K562 (cell line): ENCODE measurements at regions not wholly inside any gene's neighbourhood (a gene's known extent, or its start where the extent isn't known, plus 50 kb on each side); places are given as distances from the start of the nearest gene placed in this dataset.

Experiments
- ATAC-seq: fragments of 200-7000 bp; cut with Tn5 transposase; 3 replicates; pipeline ENCODE4 v1.9.1; 2020; ENCODE audit warnings: moderate library complexity
- BruUV-seq: library from RNA; stranded (reverse); fragments of 400-500 nt; replicated peaks from 2 replicates; lab custom pipeline; 2021; lab: Mats Ljungman, UMichigan
- CTCF ChIA-PET: fragments of 300-600 bp; formaldehyde crosslinking; extraction: SDS; loops from one replicate; lab custom pipeline; 2021; ENCODE audit warnings: low intra/inter-chr PET ratio; lab: Yijun Ruan, JAX
- POLR2A ChIA-PET: fragments of 300-600, 350-650 bp; sonication (Branson Sonifier 250); formaldehyde crosslinking; extraction: SDS; loops from one replicate; lab custom pipeline; 2021; ENCODE audit warnings: antibody characterized with exemption, inconsistent platforms; lab: Yijun Ruan, JAX
- DNase-seq, 4 experiments: peaks; one replicate each; pipeline versions ENCODE4 v3.0.0 to v3.0.0-alpha.2; 2011 to 2018; ENCODE audit warnings: low spot score in 3 of 4, mixed read lengths in 3 of 4; ENCODE audit errors: extremely low read depth in 1 of 4
- FAIRE-seq: peaks from 2 replicates; lab custom pipeline; 2011; peaks lifted over from hg19 to GRCh38; lab: Jason Lieb, UNC
- H2AFZ ChIP-seq: 2 replicates; pipeline ENCODE4 v1.6.0; 2011; ENCODE audit warnings: low read depth, low read length, control low read depth, inconsistent platforms
- H3K27ac ChIP-seq: fragments of 200-600 bp; 3 replicates; pipeline ENCODE4 v1.8.0; 2011; ENCODE audit warnings: low read depth, mild to moderate bottlenecking, control low read depth, inconsistent platforms, low read length, moderate library complexity, mixed read lengths; ENCODE audit errors: extremely low read depth
- H3K27me3 ChIP-seq, 2 experiments: fragments of 300-600 bp in 1 of 2; 2 replicates in 1 of 2; 3 replicates in 1 of 2; pipeline versions ENCODE4 v1.6.0 to v1.8.0; 2011; ENCODE audit warnings: inconsistent platforms in 2 of 2, low read length in 2 of 2, mild to moderate bottlenecking in 1 of 2, mixed read lengths in 1 of 2, moderate library complexity in 1 of 2; ENCODE audit not compliant: control insufficient read depth in 2 of 2, insufficient read depth in 2 of 2
- H3K36me3 ChIP-seq: fragments of 300-600 bp; 3 replicates; pipeline ENCODE4 v1.8.0; 2011; ENCODE audit warnings: mild to moderate bottlenecking, low read length, inconsistent platforms; ENCODE audit not compliant: control insufficient read depth, insufficient read depth
- H3K4me1 ChIP-seq, 2 experiments: fragments of 200-600 bp in 1 of 2; replicated peaks in 1 of 2; 2 replicates in 1 of 2; 3 replicates in 1 of 2; pipeline versions ENCODE4 v1.5.1 to v1.8.0; 2011; ENCODE audit warnings: inconsistent platforms in 2 of 2, low read length in 2 of 2, mild to moderate bottlenecking in 1 of 2, mixed read lengths in 1 of 2, moderate library complexity in 1 of 2; ENCODE audit not compliant: control insufficient read depth in 2 of 2, insufficient read depth in 2 of 2
- H3K4me2 ChIP-seq: 2 replicates; pipeline ENCODE4 v1.6.1; 2011; ENCODE audit warnings: low read length, control low read depth, inconsistent platforms, mixed read lengths; ENCODE audit not compliant: insufficient read depth
- H3K4me3 ChIP-seq: fragments of 200-600 bp; sonication (generic), shearing (Covaris generic); 2 replicates; pipeline ENCODE4 v1.5.1; 2016; ENCODE audit warnings: control low read depth, inconsistent platforms
- H3K79me2 ChIP-seq: fragments of 200-600 bp; 3 replicates; pipeline ENCODE4 v1.8.0; 2011; ENCODE audit warnings: low read length, inconsistent platforms; ENCODE audit not compliant: control insufficient read depth, insufficient read depth
- H3K9ac ChIP-seq, 2 experiments: 2 replicates each; pipeline versions ENCODE4 v1.6.0 to v1.6.1; 2011; ENCODE audit warnings: low read depth in 2 of 2, low read length in 2 of 2, control low read depth in 1 of 2, inconsistent platforms in 1 of 2, mild to moderate bottlenecking in 1 of 2, mixed read lengths in 1 of 2; ENCODE audit not compliant: insufficient read depth in 1 of 2
- H3K9me1 ChIP-seq: one replicate; pipeline ENCODE4 v1.6.0; 2011; ENCODE audit warnings: inconsistent platforms, mild to moderate bottlenecking, low read length, moderate library complexity; ENCODE audit not compliant: control insufficient read depth, insufficient read depth
- H3K9me3 ChIP-seq: replicated peaks from 2 replicates; pipeline ENCODE4 v1.5.1; 2011; ENCODE audit warnings: low read depth, low read length, inconsistent platforms; ENCODE audit not compliant: control insufficient read depth, insufficient read depth
- H4K20me1 ChIP-seq: replicated peaks from 2 replicates; pipeline ENCODE4 v1.6.1; 2011; ENCODE audit warnings: low read length, inconsistent platforms, mixed read lengths; ENCODE audit not compliant: control insufficient read depth, insufficient read depth
- MYBL2 ChIP-seq, 2 experiments: fragments of 450-650 bp in 1 of 2; sonication (generic) in 1 of 2; formaldehyde crosslinking in 1 of 2; IDR thresholded peaks; 2 replicates each; pipeline versions ENCODE4 v1.6.1 to v1.8.1; 2017 to 2022; ENCODE audit warnings: borderline replicate concordance in 1 of 2, inconsistent platforms in 1 of 2, low read depth in 1 of 2, mild to moderate bottlenecking in 1 of 2, missing genetic modification reagents in 1 of 2, moderate library complexity in 1 of 2
- RBM39 ChIP-seq: fragments of 200-400 bp; formaldehyde crosslinking; optimal IDR thresholded peaks from 2 replicates; pipeline ENCODE3; 2018; ENCODE audit warnings: low read depth, low read length
- SFPQ ChIP-seq: fragments of 200-400 bp; formaldehyde crosslinking; IDR thresholded peaks from 2 replicates; pipeline ENCODE4 v1.6.1; 2017; ENCODE audit warnings: mild to moderate bottlenecking, low read depth, low read length, moderate library complexity
- ZBTB34 ChIP-seq: fragments of 250-450 bp; sonication (Bioruptor Pico); IDR thresholded peaks from 2 replicates; pipeline ENCODE4 v1.8.0; 2021; ENCODE audit warnings: mild to moderate bottlenecking, moderate library complexity
- ZC3H8 ChIP-seq: fragments of 450-650 bp; IDR thresholded peaks from 2 replicates; pipeline ENCODE4 v1.6.1; 2017
- WGBS: fragments of 100-300 bp; shearing (Covaris generic); methylation state at CpG from one replicate; pipeline ENCODE4 v1.1.6; 2016; ENCODE audit warnings: low coverage, mixed read lengths; ENCODE audit not compliant: insufficient coverage; ENCODE audit errors: missing lambda C conversion rate; 5-methylcytosine and 5-hydroxymethylcytosine counted together
- in situ Hi-C: fragments of 300-500 bp; cut with MboI; formaldehyde crosslinking; loops from 4 replicates; pipeline ENCODE4 v1.15.0; 2018; ENCODE audit warnings: inconsistent platforms, mixed read lengths
- intact Hi-C: fragments of 100-400 bp; cut with micrococcal nuclease; formaldehyde crosslinking; loops from 2 replicates; pipeline ENCODE4 v1.14.2; 2022
- TF ChIP-seq, protein P1 (sequence below): sonication (generic); formaldehyde crosslinking; IDR thresholded peaks from 2 replicates; pipeline ENCODE4 v1.9.0; 2022; ENCODE audit warnings: mild to moderate bottlenecking, missing genetic modification reagents

DNA sequence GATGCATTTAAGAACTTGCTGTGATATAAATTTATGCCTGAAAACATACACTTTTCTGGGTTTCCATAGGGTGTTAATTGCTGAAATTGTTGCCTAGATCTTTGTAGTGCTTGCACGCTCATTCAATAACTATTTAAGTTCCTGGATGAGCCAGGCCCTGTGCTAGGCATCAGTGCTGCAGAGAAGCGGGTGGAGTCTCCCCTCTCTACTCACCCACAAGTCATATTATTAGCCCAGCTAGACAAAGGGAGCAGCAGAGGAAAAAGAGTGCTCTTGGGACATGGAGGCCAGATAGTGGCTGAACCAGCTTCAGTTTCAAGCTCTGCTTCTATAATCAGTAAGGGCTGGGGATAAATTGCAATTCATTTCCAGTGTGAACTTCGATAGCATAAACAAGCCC, 329.1 kb downstream of the TFAP2B start:
- no peak for TF ChIP-seq ZC3H8
- TF ChIP-seq SFPQ, result no peak
- TF ChIP-seq, protein P1, sequence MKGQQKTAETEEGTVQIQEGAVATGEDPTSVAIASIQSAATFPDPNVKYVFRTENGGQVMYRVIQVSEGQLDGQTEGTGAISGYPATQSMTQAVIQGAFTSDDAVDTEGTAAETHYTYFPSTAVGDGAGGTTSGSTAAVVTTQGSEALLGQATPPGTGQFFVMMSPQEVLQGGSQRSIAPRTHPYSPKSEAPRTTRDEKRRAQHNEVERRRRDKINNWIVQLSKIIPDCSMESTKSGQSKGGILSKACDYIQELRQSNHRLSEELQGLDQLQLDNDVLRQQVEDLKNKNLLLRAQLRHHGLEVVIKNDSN, result no peak
- TF ChIP-seq MYBL2 (IDR thresholded peaks at IDR 0.05; ENCODE audit: low read depth), result no peak
- TF ChIP-seq MYBL2 (CRISPR knock-in tag; IDR thresholded peaks at IDR 0.05; ENCODE audit: borderline replicate concordance), result no peak
- TF ChIP-seq RBM39, result no peak
- TF ChIP-seq ZBTB34 (CRISPR knock-in tag), result no peak
- Histone ChIP-seq H3K4me3 (no peak overlapping the region), H3K36me3 (no peaks in the 10 kb centered on the region), H3K9me1 (no peaks in the 10 kb centered on the region), H3K4me1 (peaks cover 0 to 4% of the 10 kb centered on the region in 2 experiments; a peak in 3 of 5 replicates), H3K27me3 (no peaks in the 10 kb centered on the region), H3K9ac (no peak overlapping the region), H3K9me3 (no peaks in the 10 kb centered on the region), H3K4me2 (no peak overlapping the region), H4K20me1 (no peaks in the 10 kb centered on the region), H3K27ac (no peak overlapping the region), H3K79me2 (no peaks in the 10 kb centered on the region), H2AFZ (peak overlapping the region; percentile 50; the same call in 1 of the 2 replicates)
- FAIRE-seq, result no peak
- peak; percentile 55; the same call in 2 of the 3 replicates for ATAC-seq
- ChIA-PET CTCF (no interaction called here), POLR2A (interaction anchor here (0.6 to 1.1 kb wide), 3 partner anchors 10 to 32 kb away, joined by 3 to 4 read pairs (median 3); no protein-coding TSS in a partner anchor)
- intact Hi-C loops, result no loop called here
- peak in 1 of 4 experiments; percentile 16 for DNase-seq
- WGBS, result 19% methylated on average over 3 of the region's 3 CpGs
- no TSS peak for BruUV-seq
- in situ Hi-C loops, result no loop called here
